ENCODE measurements at regions not wholly inside any gene's neighbourhood (a gene's known extent, or its start where the extent isn't known, plus 50 kb on each side); places are given as distances from the start of the nearest gene placed in this dataset.
"Not testable (repeated sequence)": the region's sequence is repeated elsewhere in the genome, so short reads cannot be mapped to it uniquely, and the experiment has no call there.

DNA sequence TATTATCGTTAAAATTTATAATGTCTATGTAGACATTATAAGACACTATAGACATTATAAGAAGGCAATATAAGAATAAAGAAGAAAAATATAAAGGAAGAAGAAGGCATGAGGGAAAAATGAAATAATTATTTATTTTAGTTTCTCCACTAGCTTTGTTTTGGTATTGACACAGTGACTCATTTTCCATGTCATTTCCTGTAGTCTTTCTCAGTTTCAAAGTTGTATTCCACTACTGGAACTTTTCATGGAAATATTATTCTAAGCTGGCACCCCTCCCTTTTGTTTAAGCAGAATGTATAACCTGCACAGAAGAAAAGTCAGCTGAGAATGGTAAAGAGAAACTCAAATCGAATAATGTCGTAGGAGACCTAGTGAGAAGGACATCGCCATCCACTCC is 234.2 kb upstream of the NETO1 start:
- no peak overlapping the region for H3K27ac Mint-ChIP-seq (ENCODE audit: unreplicated experiment)

DNA sequence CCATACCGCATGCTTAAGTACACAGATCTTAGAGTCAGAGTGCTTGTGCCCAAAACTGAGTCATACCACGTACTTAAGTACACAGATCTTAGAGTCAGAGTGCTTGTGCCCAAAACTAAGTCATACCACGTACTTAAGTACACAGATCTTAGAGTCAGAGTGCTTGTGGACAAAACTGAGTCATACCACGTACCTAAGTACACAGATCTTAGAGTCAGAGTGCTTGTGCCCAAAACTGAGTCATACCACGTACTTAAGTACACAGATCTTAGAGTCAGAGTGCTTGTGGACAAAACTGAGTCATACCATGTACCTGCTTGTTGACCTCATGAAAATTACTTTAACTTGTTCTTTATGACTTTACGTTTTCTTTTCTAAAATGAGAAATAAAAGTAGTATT is 233.7 kb upstream of the NETO1 start:
- intact Hi-C loops (cut with micrococcal nuclease; ENCODE audit: unreplicated experiment); BruUV-seq (replicated peaks); H3K4me3 Mint-ChIP-seq (ENCODE audit: low read depth, unreplicated experiment); H3K27ac Mint-ChIP-seq (ENCODE audit: unreplicated experiment); CTCF ChIA-PET; H3K9me3 Mint-ChIP-seq (ENCODE audit: low read depth, unreplicated experiment); H3K36me3 Mint-ChIP-seq (ENCODE audit: insufficient read depth, unreplicated experiment); DNase-seq; H3K27me3 Mint-ChIP-seq (ENCODE audit: unreplicated experiment): not testable (repeated sequence)
- H3K4me1 Mint-ChIP-seq (ENCODE audit: low read depth, unreplicated experiment): peaks cover 10% of the 10 kb centered on the region

More for the DNA sequence above, 234.2 kb upstream of the NETO1 start:
- Mint-ChIP-seq H3K4me3 (ENCODE audit: low read depth, unreplicated experiment) (no peak overlapping the region), H3K27me3 (ENCODE audit: unreplicated experiment) (no peaks in the 10 kb centered on the region), H3K4me1 (ENCODE audit: low read depth, unreplicated experiment) (peaks cover 10% of the 10 kb centered on the region), H3K36me3 (ENCODE audit: insufficient read depth, unreplicated experiment) (no peaks in the 10 kb centered on the region), H3K9me3 (ENCODE audit: low read depth, unreplicated experiment) (peaks cover 4% of the 10 kb centered on the region)
- DNase-seq: no peak
- TF ChIP-seq, protein P1, sequence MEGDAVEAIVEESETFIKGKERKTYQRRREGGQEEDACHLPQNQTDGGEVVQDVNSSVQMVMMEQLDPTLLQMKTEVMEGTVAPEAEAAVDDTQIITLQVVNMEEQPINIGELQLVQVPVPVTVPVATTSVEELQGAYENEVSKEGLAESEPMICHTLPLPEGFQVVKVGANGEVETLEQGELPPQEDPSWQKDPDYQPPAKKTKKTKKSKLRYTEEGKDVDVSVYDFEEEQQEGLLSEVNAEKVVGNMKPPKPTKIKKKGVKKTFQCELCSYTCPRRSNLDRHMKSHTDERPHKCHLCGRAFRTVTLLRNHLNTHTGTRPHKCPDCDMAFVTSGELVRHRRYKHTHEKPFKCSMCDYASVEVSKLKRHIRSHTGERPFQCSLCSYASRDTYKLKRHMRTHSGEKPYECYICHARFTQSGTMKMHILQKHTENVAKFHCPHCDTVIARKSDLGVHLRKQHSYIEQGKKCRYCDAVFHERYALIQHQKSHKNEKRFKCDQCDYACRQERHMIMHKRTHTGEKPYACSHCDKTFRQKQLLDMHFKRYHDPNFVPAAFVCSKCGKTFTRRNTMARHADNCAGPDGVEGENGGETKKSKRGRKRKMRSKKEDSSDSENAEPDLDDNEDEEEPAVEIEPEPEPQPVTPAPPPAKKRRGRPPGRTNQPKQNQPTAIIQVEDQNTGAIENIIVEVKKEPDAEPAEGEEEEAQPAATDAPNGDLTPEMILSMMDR (IDR thresholded peaks at IDR 0.05; ENCODE audit: unreplicated experiment): no peak
- CTCF ChIA-PET: no interaction called here
- intact Hi-C loops (cut with micrococcal nuclease; ENCODE audit: unreplicated experiment): no loop called here
- no TSS peak for BruUV-seq (replicated peaks)

DNA sequence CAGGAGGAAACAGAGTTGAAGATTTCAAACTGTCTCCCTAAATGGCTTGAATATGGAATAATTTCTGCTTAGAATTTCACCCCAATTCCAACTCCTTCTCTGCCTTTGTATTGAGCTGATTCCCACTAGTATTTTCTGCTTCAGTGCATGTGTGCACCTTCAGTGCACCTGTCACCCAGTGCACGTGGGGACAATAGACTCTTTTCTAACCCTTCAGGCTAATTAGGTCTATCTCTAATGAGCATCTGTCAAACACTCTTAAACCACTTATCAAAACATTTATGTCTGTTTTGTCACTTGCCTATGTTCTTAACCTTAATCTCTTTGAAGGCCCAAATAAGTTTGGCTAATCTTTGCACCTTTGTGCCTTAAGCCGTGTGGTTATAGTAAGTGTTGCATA is 232.0 kb upstream of the NETO1 start:
- CTCF ChIA-PET: no interaction called here
- Mint-ChIP-seq H3K27ac (ENCODE audit: unreplicated experiment) (no peak overlapping the region), H3K4me1 (ENCODE audit: low read depth, unreplicated experiment) (peaks cover 10% of the 10 kb centered on the region), H3K9me3 (ENCODE audit: low read depth, unreplicated experiment) (peaks cover 4% of the 10 kb centered on the region), H3K4me3 (ENCODE audit: low read depth, unreplicated experiment) (no peak overlapping the region), H3K27me3 (ENCODE audit: unreplicated experiment) (no peaks in the 10 kb centered on the region), H3K36me3 (ENCODE audit: insufficient read depth, unreplicated experiment) (no peaks in the 10 kb centered on the region)
- DNase-seq: no peak
- TF ChIP-seq, protein P1 (IDR thresholded peaks at IDR 0.05; ENCODE audit: unreplicated experiment): no peak
- intact Hi-C loops (cut with micrococcal nuclease; ENCODE audit: unreplicated experiment): no loop called here
- no TSS peak for BruUV-seq (replicated peaks)

DNA sequence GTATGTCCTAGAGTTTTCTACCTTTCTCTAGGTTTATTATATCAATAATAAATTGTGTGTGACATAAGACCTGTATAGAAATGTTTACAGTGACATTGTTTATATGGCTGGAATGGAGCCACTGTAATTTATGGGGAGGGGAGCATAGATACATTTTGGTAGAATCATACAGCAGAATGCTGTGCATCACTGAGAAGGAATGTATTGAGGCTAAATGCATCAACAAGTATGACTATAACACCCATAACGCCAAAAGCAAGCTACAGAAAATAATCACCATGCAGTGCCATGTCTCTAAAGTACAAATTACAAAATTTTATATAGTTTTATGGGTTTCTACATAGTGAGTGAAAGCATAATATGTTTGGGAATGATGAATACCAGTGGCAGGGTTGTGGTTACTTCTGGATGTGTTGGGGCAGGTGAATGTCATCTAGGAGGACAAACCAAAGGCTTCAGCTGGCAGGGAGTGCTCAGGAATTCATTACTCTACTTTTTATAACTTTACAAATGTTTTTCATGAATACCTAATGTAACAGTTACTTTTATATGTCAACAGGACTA is 226.0 kb upstream of the NETO1 start:
- H3K4me1 Mint-ChIP-seq (ENCODE audit: low read depth, unreplicated experiment): peaks cover 23% of the 10 kb centered on the region

DNA sequence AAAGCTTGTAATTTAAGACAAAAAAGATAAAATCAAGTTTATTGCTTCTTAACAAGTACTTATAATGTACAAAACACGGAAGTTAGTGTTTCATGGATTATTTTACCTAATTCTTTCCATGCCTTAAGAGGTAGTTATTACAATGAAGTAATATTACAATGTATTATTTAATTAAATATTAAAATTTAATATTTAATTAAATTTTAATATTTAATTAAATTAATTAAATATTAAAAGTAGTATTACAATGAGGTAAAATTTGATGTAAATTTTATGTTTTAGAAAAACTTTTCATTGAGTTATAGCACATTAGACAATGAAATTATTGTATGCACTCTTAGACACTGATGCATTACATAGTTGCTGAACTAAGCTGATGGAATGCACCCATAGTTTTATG is 220.7 kb upstream of the NETO1 start:
- no peaks in the 10 kb centered on the region for H3K27me3 Mint-ChIP-seq (ENCODE audit: unreplicated experiment)
- intact Hi-C loops (cut with micrococcal nuclease; ENCODE audit: unreplicated experiment): no loop called here
- H3K4me1 Mint-ChIP-seq (ENCODE audit: low read depth, unreplicated experiment): peaks cover 21% of the 10 kb centered on the region
- H3K4me3 Mint-ChIP-seq (ENCODE audit: low read depth, unreplicated experiment): no peak overlapping the region
- no peaks in the 10 kb centered on the region for H3K36me3 Mint-ChIP-seq (ENCODE audit: insufficient read depth, unreplicated experiment)
- CTCF ChIA-PET: no interaction called here
- no TSS peak for BruUV-seq (replicated peaks)
- H3K27ac Mint-ChIP-seq (ENCODE audit: unreplicated experiment): no peak overlapping the region
- TF ChIP-seq, protein P1 (IDR thresholded peaks at IDR 0.05; ENCODE audit: unreplicated experiment): no peak
- no peak for DNase-seq
- no peaks in the 10 kb centered on the region for H3K9me3 Mint-ChIP-seq (ENCODE audit: low read depth, unreplicated experiment)

More for the DNA sequence above, 226.0 kb upstream of the NETO1 start:
- CTCF ChIA-PET: no interaction called here
- intact Hi-C loops (cut with micrococcal nuclease; ENCODE audit: unreplicated experiment): no loop called here
- no peak for DNase-seq
- Mint-ChIP-seq H3K36me3 (ENCODE audit: insufficient read depth, unreplicated experiment) (no peaks in the 10 kb centered on the region), H3K27me3 (ENCODE audit: unreplicated experiment) (no peaks in the 10 kb centered on the region), H3K4me3 (ENCODE audit: low read depth, unreplicated experiment) (no peak overlapping the region), H3K9me3 (ENCODE audit: low read depth, unreplicated experiment) (no peaks in the 10 kb centered on the region), H3K27ac (ENCODE audit: unreplicated experiment) (no peak overlapping the region)
- no TSS peak for BruUV-seq (replicated peaks)
- TF ChIP-seq, protein P1 (IDR thresholded peaks at IDR 0.05; ENCODE audit: unreplicated experiment): no peak

Data from Calu3 (cell line).